HG02840 (cell line): ENCODE measurements at regions not wholly inside any gene's neighbourhood (a gene's known extent, or its start where the extent isn't known, plus 50 kb on each side); places are given as distances from the start of the nearest gene placed in this dataset.

Experiments used
- ATAC-seq: cut with Tn5 transposase; IDR thresholded peaks from one replicate; pipeline ENCODE4 v1.9.1; 2021; ENCODE audit warnings: mild to moderate bottlenecking, moderate library complexity, moderate number of reproducible peaks; ENCODE audit not compliant: unreplicated experiment, low FRiP score

DNA sequence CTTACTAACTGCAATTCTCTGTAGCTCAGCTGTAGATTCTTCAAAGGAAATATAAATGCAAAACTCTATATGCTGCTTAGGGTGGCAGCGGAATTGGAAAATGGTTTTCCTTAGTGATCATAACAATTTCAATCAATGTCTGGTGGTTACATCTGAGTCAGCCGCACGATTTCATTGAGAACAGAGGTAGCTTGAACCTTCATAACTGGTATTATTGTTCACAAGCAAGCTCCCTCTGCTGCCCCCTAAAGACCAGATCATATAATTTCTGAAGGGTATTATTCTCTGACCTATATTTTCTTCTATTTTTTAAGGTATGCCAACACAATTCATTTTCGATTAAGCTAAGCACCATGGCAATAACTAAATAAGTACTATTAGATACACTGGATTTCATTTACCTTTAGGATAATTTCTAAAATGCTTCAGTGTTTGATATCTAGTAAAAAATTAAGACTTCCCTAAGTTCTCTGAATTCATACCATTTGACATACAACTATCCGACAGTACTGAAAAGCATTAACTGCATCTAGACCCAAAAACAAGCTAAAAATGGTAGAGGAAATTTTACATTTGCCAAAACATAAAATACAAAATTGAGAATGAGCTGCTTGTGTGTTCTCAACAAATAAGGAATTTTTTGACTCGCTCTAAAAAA lies 181.1 kb upstream of the SPEF2 start:
- no peak for ATAC-seq

DNA sequence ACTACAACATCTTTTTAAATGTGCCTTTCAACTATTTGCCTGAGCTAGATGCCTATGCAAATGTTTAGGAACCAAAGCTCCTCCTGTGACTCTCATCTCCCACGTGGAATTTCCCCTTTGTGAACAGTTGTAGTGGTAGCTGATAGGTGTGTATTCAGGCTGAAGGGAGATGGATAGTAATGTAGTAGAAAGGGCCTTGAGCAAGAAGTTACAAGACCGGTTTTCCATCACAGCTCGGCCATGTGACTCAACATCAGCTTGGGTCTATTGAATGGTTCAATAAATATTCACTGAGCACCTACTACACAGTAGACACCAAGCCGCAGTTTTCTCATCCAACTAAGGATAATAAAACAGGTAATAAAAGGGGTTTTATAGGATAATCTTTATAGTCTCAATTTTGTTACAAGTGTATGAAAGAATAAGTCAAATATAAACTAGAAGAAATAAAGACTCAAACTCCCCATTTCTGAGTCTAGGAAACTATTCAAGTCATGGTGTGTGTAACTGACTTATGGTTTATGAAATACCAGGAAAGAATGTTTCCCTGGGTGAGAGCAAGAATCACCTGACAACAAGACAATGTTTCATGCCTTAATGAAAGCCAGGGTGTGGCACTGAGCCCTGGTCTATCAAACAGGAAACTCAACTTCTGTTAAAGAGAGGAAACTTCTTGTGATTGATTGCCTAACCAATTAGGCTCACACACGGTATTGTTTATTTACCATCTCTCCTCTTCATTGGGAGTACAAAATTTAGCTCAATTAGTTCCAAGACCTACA lies 187.1 kb upstream of the SPEF2 start:
- ATAC-seq, result no peak

DNA sequence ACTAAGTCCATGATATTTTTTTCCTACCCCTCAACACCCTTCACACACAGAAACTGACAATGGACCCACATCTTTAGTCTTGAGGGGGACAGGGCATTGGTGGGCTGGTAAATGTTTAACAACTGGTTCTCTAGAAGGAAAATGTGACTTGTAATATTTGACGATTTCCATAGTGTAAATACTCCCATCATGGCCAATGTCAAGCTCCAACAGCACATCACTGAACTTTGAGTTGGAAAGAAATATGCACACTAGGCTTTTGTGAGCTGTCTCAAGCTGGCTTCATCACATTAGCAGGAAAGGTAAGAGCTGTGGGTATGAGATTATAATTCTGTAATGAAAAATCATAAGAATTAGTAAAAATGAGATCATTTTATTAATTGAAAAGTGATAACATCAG lies 189.9 kb upstream of the PRLR start:
- ATAC-seq, result no peak

DNA sequence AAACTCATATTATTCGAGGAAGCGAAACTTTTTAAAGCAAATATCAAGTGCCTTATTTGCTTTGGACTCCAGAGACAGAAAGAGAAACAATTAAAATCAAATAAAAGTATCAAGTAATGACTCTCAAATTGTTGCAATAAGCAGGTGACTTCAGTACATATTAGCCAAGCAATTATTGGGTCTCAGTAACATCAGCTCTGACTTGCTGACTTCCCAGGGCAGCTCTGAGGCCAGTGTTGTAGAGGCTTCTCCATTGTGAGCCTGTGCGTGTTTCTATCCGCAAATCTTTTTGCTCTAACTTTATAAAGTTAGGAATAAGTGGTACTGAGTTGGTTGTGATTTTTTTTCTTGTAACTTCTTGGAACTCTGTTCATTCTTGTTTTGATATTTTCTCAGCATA lies 186.8 kb upstream of the PRLR start:
- ATAC-seq, result no peak

DNA sequence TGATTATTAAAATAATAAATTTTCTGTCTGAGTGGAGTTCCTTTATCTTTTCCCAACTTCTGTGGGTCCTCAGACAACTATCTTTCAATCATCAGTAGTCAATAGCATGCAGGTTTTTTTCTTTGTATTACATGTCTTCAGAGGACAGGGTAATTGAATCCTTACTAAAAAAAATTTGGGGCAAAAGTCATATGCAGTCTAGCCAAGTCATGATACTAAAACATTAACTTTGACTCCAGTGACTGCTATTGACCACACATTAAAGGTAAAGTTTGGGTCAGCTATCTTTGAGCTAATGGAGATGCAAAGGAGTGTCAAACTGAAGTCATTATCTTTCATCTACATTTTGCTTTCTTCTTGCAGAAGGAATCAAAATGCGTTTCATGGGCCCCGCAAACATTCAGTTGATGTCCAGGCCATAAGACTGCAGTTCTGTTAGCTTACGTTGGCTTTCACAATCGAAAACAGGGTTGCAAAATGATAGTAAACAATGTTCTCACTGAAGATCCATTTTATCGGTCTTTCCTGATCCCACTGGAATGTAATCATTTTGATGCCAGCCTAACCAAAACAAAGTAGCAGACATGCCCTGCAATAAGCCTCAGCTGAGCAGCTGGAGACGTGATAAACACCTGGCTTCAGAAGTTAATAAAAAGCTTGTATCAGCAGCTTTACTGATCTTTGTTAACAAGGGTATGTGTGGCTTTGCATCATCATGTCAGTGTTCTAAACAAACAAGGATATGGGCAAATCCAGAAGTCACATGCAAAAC lies 186.1 kb upstream of the PRLR start:
- no peak for ATAC-seq

DNA sequence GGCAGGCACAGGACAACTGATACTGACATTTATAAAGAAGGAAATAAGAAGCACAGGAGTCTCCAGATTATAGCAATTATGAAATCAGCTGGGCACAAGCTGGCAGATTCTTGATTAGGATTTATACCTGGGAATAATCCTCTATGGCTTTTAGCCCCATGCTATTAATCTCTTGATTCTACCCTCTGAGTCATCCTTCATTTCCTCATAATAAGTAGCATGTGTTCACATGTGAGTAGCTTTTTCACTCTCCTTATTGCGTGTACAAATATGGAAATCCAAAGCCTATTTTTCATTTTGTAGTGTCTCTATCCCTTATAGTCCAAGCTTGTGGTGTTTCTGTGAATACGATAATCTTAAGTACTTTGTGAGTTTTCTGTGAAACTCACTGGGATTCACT lies 185.0 kb upstream of the PRLR start:
- no peak for ATAC-seq

DNA sequence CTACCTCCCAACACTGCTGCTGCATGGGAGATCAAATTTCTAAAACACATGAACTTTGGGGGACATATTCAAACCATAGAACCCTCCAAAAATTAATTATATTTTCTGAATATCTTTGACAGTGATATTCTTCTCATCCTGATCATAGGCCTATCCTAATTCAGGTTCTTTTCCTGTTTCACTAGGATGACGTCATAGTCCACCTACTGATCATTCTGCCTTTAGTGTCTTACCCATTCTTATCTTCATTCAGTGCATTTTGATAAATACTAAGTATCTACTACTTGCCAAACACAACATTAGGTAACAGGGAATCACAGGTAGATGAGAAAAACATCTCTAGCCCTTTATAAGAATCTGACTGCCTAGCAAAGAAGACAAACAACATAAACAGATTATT lies 179.1 kb upstream of the PRLR start:
- ATAC-seq, result no peak

DNA sequence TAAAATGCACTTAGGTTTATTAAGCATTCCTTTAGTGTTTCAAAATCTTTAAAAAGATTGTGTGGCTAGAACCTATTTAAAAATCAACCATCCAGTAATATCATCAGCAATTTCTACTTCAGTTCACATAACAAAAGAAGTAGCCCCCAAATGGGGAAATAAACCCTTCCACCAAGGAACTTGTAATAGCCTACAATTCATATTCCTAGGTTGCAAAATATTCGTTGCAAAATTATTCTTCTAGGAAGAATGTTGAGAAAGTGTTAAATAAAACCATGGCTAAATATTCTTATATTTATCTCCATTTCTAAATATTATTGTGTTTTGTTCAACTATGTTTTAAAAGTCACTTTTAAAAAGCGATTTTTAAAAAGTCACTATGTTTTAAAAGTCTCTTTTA lies 177.9 kb upstream of the PRLR start:
- no peak for ATAC-seq

DNA sequence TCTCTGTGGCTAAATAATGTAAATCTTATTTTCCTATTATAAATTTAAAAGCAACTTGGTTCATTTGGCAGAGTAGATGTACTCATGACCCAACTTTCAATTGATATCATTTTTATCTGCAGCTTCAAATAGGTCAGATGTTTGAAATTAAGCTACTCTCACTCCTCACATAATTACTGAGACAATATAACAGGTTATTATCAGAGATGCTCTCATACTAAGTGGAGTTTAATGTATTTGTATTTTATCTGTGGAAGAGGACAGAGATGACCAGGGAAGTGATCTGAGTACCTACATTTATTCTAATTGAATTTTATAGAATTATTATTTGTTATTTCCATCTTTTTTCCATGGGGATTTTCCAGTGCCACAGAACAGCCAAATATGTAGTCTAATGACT lies 177.4 kb upstream of the PRLR start:
- ATAC-seq, result no peak

DNA sequence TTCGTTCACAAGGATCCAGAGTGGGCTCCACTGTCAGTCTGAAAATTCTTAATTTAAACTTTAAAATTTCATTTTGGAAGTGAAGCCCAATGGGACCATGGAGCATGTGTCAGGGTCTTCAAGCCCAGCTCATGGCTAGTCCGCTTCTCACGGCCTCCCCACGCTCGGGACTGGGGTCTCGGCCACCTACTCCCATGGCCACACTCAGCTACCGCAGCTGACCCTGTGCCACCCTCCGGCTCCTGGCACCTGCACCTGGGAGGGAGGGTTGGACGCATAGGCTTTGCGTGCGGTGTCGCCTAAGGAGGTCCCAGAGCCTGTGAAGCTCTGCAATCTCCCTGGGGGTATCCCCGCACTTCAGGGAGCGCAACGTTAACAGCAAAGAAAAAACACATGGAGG lies 175.7 kb upstream of the PRLR start:
- no peak for ATAC-seq

DNA sequence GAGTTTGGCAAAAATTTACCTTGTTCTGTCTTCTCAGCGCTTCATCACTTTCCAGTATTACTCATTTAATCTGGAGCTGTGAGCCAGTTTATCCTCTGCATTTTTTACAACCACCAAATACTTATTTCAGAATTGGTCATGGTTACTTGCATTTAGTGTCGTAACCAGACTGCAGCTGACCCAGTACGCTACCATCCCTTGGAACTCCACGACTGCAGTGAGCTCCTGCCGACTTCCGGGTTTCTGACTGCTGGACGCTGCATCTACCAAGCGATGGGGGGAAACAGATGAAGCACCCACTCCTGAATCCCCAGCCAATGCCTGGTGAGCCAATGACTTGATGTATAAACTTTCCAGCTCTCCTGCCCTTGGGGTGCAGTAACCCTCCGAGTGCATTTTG lies 174.4 kb upstream of the PRLR start:
- no peak for ATAC-seq

DNA sequence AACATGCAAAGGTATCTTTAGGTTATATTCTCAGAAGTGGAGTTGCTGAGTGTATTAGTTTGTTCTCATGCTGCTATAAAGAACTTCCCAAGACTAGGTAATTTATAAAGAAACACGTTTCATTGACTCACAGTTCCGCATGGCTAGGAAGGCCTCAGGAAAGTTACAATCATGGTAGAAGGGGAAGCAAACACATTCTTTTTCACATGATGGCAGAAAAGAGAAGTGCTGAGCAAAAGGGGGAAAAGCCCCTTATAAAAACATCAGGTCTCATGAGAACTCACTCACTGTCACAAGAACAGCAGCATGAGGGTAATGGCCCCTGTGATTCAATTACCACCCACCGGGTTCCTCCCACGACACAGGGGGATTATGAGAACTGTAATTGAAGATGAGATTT lies 163.6 kb upstream of the PRLR start:
- no peak for ATAC-seq

DNA sequence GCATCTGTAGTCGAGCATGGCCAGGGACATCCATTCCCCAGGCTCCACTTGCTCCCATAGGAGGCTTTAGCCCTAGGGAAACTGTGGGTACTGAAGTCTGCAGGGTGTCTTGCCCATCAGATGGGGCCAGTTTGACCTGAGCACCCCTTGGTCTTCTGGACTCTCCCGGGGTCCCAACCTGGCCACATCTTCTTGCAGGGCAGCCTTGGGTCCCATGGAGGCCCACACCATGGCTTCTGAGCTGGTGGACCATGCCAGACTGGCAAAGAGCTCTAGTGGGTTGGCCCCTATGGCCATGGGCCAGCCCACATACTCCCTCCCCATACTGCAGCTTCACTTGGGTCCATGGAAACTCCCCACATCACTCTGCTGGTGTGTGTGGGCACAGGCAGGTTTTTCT lies 154.4 kb upstream of the PRLR start:
- ATAC-seq, result no peak

DNA sequence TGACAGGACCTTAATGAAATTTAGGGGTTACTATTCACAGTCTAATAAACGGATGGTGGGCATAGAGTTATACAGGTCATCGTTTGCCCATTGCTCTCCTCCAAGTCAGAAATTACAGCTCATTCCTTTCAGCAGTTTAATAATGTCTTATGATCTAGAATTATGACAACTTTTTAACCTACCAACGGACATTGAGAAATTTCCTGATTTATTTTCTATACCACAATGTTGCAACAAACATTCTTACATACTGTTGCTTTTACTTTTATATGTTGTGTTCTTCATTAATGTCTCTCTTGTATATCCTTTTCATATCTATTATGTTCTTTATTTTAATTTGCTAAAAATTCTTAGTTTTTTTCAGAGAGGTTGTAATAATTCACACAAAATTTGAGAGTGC lies 152.8 kb upstream of the PRLR start:
- no peak for ATAC-seq

DNA sequence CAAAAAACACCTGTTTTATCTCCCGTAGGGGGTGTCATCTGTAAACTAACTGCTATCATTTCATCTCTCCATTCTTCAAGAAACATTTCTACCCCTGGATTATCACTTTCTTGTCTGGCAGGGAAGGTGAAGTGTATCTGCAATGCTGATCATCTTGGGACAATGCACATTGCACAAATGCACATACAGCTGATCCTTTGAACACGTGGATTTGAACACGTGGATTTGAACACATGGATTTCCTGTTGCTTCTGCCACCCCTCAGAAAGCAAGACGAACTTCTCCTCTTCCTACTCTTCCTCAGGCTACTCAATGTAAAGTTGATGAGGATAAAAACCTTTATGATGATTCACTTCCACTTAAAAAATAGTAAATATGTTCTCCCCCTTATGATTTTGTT lies 147.4 kb upstream of the PRLR start:
- no peak for ATAC-seq

DNA sequence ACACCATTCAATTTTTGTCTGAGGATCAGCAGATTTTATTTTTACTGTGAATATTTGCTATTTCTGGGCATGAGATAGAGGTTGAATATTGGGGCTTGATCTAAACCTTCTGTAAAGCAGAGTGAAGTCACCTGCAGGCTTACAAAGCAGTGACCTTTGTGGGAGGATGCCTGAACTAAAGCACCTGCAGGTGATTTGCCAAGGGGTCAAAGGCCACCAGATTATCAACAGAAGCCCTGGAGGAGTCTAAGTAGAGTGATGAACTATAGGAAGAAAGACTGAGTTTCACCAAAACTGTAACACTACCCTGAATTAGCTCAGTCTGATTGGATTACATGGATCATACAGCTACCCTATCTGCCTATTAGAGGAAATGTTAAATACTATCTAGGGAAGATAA lies 144.3 kb upstream of the PRLR start:
- no peak for ATAC-seq

DNA sequence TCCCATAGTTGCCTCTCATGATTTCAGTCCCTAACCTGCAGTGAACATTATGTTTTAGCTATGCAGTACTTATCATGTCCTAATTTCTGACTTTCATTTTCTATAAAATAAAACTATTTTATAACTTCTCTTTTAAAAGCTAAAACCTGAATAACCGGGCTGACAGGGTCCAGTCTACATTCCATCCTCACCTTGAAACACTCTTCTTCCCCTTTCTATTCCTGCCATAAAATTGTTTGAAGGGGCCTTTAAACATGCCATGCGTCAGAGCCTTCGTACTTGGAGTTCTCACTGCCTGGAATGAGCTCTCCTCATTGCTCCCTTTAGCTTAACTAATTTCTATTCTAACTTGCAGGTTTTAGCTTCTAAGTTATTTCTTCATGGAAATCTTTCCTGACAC lies 143.0 kb upstream of the PRLR start:
- ATAC-seq, result no peak

DNA sequence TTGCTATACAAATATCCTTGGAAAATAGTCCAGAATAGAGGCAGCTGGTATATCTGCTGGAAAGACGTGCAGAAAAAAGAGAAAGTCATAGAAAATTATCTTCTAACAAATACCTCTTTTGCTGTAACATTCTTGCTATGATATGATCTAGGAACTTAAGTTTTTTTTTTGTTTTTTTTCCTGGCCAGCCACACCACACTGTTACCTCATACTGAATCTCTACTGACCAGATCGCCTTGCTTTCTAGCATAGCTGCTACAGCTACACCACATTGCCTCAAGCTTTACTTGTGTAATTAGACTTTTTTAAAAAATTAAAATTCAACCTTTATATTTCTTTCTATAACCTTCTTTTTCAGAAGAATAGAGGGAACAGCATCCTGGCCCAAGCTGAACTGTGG lies 142.2 kb upstream of the PRLR start:
- ATAC-seq, result no peak

DNA sequence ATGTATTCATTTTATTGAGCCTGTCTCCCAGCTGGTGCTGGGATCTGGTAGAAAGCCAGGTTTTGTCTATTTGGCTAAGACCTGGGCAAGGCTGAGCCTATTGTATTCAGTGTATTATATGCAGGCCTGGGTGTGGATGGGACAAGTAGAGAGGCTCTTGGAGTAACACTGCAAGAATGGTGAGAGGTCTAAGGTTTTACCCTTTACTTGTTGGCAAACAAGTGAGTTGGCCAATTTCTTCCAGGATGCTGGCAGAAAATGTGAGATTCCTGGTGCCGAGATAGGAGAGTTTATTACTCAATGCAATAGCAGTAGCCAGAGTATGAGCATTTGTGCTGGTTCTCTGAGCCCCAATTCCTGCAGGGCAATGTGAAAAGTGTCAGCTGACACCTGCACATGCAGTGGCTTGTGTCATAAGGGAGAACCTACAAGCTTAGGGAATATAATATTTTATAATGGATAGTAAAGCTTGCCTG lies 141.7 kb upstream of the PRLR start:
- ATAC-seq, result no peak

DNA sequence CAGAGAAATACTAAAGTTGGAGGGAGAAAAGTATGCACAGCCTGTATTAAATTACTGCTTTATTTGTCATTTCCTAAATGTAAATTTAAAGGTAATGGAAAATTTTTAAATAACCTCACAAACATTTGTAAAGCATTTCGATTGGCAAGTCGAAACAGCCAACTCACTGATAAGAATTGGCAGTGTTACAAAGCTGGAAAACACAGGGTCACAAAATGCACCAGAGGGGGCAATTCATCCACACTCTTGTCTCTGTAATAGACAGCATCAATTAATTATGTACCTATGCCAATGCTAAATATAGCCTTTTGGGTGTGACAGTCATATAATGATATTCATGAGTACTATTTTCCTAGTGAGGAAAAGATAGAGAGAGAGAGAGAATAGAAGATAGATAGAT lies 140.6 kb upstream of the PRLR start:
- ATAC-seq, result no peak

DNA sequence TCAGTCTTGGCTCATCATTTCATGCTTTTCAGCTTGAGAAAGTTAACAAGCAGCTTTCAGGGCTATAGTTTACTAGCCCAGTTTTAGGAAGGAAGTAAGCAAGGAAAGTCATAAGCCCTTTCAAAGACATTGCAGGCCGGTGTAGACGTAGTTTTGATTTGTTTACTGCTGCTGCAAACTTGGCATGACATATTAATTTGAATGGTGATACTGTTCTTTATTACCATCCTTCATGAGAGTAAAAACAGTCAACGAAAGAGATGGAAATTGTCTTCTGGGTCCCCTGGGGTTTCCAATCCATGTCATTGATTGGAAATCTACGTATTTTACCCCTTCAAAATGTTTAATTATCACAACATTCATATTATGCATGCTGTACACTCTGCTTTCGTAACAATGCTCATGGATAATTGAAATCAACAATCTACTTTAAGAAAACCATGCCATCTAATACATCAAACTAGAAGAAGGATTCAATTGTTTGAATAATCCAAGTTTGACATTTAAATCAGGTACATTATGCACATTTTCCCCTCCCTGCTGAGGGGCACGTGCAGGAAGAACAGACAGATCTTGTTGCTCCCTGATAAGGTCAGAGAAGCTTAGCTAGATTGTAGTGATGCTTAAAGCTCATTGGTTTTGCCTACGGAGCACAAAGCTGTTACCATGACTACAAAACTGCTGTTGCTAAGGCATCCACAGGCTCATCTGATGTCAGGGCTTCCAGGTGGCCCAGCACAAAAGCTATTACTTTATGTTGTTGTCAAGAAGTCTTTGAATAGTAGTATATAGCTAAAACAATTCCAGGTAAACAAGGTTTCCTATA lies 139.9 kb upstream of the PRLR start:
- ATAC-seq, result no peak
